GM19452 (cell line): ENCODE measurements at regions not wholly inside any gene's neighbourhood (a gene's known extent, or its start where the extent isn't known, plus 50 kb on each side); places are given as distances from the start of the nearest gene placed in this dataset.

Experiments
- ATAC-seq: cut with Tn5 transposase; IDR thresholded peaks from one replicate; pipeline ENCODE4 v1.9.1; 2021; ENCODE audit not compliant: unreplicated experiment

DNA sequence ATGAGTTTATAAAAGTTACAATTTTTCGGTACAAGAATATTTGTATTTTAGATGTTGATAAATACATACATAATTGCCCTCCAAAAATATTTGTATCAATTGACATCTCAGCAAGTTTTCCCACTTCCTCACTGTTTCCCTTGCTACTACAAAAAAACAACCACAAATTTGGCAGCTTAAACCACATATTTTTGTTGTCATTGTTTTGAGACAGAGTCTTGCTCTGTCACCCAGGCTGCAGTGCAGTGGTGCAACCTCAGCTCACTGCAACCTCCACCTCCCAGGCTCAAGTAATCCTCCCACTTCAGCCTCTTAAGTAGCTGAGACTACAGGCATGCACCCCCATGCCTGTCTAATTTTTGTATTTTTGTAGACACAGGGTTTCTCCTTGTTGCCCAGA is 162.8 kb upstream of the RARB start:
- ATAC-seq, result no peak

GRCh38 chr3:25266677-25267076 is 161.4 kb upstream of the RARB start:
- ATAC-seq, result no peak

- ATAC-seq, result no peak
Observed at GRCh38 chr3:25272090-25272489, 156.0 kb upstream of the RARB start.

DNA sequence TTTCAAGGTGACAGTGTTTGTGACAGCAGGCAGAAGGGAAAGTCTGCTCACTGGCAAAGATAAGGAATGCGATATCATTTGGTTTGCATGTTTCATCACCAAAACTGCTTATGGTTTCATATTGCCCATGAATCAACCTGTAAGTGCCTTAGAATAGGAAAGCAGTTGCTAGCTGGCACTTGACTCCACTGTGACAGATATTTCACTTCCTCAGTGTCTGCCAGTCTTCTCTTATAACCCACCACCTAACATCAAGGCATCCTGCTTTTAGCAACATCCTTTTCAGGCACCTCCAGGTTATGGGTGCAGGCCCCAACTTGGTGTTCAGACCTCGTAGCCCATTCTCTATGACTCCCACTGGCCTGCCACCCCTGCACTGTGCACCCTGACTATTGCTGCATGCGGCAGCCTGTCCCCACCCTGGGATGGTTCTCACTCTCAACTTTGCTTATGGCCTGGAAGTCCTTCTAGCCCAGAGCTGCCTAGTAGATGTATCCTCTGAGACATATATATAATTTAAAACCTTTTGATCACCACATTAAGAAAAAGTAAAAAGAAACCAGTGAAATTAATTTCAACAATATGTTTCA is 154.4 kb upstream of the RARB start:
- no peak for ATAC-seq

DNA sequence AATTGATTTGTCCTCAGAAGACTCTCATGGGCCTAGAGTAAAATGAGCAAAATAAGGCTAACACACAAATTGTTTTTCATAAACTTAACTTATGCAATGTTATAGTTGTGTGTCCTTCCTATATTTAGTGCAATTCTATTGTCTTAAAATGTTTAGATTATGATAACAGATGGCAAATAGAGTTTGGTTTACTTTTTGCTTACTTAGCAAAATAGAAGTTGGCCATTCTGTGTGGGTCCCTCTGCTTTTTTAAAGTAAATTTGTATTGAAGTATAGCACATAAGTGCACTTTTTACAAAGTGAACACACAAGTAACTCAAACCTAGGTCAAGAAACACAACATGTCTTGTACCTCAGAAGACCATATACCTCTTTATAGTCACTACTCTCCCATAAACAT is 150.6 kb upstream of the RARB start:
- no peak for ATAC-seq

DNA sequence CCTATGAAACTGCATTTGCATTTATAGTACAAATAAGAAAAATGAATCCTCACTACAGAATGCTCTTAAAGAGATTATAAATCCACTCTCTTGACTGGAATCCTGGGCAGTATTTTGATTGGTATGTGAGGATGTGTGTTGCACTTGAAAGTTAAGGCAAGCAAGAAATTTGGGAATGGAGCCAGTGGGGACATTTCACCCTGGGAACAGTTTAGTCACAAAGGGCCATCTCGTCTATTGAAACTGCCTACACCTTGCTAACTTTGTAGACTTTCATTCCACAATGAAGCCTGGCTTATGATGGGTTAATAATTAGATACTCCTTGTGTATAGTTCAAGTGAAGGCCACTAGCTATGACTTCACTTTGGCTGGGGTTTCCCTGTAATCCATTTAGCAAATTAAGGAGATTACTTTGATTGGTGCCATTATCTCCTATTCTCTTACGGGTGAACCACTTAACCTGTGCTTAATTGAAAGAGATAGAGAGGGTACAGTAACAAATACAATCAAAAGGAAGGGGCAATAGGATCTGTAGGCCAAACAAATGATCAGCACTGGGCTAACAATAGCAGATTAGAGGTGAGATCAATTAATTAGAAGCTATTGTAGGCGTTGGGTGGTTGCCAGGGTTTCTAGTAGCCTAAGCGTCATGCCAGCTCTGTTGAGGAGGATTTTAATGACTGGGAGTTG is 146.9 kb upstream of the RARB start:
- no peak for ATAC-seq

GRCh38 chr3:25281732-25282126 is 146.3 kb upstream of the RARB start:
- no peak for ATAC-seq

GRCh38 chr3:25283613-25284012 is 144.4 kb upstream of the RARB start:
- ATAC-seq, result no peak

GRCh38 chr3:25284249-25284648 is 143.8 kb upstream of the RARB start:
- ATAC-seq, result no peak

- no peak for ATAC-seq
Observed at GRCh38 chr3:25287291-25287884, 140.7 kb upstream of the RARB start.

GRCh38 chr3:25288413-25288812 is 139.7 kb upstream of the RARB start:
- no peak for ATAC-seq

DNA sequence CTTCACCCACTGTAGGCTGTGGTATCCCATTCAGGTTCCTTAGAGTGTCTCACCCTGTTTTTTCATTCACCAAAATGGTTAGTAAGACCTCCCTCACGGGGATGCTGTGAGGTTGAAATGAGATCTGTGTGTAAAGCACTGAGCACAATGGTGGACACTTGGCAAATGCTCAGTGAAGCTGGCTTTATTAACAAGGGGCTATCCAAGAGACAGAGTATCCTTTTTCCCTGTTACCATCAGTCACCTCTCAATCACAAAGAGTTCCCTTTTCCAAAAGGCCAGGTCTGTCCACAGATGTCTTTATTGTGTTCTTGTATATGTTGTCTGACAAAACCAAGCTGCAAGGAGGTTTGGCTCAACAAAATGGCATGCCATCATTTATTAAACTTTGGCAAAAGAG is 138.9 kb upstream of the RARB start:
- ATAC-seq, result no peak

- no peak for ATAC-seq
Observed at GRCh38 chr3:25289663-25290062, 138.4 kb upstream of the RARB start.

GRCh38 chr3:25291481-25291905 is 136.6 kb upstream of the RARB start:
- no peak for ATAC-seq

- ATAC-seq, result no peak
Observed at GRCh38 chr3:25292036-25292435, 136.0 kb upstream of the RARB start.

- ATAC-seq, result no peak
Observed at GRCh38 chr3:25292595-25292994, 135.5 kb upstream of the RARB start.

DNA sequence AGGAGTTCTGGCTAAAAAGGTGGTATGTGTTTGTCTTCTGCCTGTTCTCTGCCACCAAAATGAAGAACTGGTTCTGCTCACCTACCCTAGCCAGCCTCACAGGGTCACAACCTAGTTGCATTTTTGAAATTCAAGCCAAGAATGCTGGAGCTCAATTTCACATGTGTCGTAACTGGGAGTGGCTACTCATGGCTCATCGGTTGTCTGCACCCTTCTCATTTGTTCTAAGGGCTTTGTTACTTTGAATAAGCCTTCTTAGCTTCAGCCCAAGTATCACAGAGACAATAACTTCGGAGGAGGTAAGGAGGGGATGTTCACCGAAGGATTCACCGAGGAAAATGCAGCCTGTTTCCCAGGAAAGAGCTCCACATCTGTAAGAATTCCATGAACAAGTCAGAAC is 134.3 kb upstream of the RARB start:
- ATAC-seq, result no peak

- no peak for ATAC-seq
Observed at GRCh38 chr3:25294169-25294805, 133.8 kb upstream of the RARB start.

- ATAC-seq, result no peak
Observed at GRCh38 chr3:25297667-25298585, 130.1 kb upstream of the RARB start.

GRCh38 chr3:25300141-25300540 is 127.9 kb upstream of the RARB start:
- ATAC-seq, result no peak

- no peak for ATAC-seq
Observed at GRCh38 chr3:25304916-25305315, 123.1 kb upstream of the RARB start.
